ENCODE measurements at regions not wholly inside any gene's neighbourhood (a gene's known extent, or its start where the extent isn't known, plus 50 kb on each side); places are given as distances from the start of the nearest gene placed in this dataset.
"Not testable (repeated sequence)": the region's sequence is repeated elsewhere in the genome, so short reads cannot be mapped to it uniquely, and the experiment has no call there.

- H3K9me3 Mint-ChIP-seq; H3K4me3 Mint-ChIP-seq; H3K4me1 Mint-ChIP-seq (ENCODE audit: low read depth); intact Hi-C loops (cut with micrococcal nuclease); H3K27ac Mint-ChIP-seq; H3K27me3 Mint-ChIP-seq (ENCODE audit: low read depth); DNase-seq; H3K36me3 Mint-ChIP-seq (ENCODE audit: low read depth); CTCF ChIA-PET: not testable (repeated sequence)
These were observed 538.1 kb downstream of the GOLGA6L6 start for GRCh38 chr15:20003471-20003870.

DNA sequence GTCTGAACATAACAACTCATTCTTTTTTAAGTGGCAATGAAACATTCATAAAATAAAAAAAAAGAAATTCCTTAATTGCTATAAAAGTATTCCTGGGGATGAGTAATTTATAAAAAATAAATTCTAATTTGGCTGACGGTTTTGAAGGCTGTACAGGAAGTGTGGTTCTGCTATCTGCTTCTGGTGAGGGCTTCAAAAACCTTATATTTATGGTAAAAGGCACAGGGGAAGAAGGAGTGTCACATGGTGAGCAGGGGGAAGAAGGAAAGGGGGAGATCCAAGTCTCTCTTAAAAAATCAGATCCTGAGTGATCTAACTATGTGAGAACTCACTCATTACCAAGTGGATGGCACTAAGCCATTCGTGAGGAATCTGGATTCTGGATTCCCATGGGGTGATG lies 539.0 kb downstream of the GOLGA6L6 start:
- H3K36me3 Mint-ChIP-seq (ENCODE audit: low read depth); H3K4me3 Mint-ChIP-seq; H3K27me3 Mint-ChIP-seq (ENCODE audit: low read depth); CTCF ChIA-PET; intact Hi-C loops (cut with micrococcal nuclease); H3K9me3 Mint-ChIP-seq; H3K4me1 Mint-ChIP-seq (ENCODE audit: low read depth); H3K27ac Mint-ChIP-seq; DNase-seq: not testable (repeated sequence)

- intact Hi-C loops (cut with micrococcal nuclease); CTCF ChIA-PET; H3K27ac Mint-ChIP-seq; H3K36me3 Mint-ChIP-seq (ENCODE audit: low read depth); H3K4me1 Mint-ChIP-seq (ENCODE audit: low read depth); H3K27me3 Mint-ChIP-seq (ENCODE audit: low read depth); DNase-seq; H3K4me3 Mint-ChIP-seq; H3K9me3 Mint-ChIP-seq: not testable (repeated sequence)
These were observed 544.9 kb downstream of the GOLGA6L6 start for GRCh38 chr15:19996574-19997194.

DNA sequence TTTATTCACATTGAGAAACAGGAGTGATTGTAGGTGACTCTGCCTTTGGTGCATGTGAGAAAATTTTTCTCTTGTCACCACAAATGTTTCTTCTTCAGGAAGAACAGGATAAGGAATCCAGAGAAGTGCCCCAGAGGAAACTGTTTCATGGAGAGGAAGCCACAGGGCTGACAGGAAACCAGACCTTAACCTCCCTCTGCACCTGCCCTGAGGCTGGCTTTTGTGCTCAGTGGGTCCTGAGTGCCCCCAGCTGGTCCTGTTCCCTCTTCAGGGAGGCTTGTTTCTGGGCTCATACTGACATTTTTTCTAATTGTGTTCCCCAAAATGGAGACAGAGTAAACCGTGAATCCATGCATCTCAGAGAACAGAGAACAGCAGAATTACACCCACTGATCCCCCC lies 546.3 kb downstream of the GOLGA6L6 start:
- intact Hi-C loops (cut with micrococcal nuclease): not testable (repeated sequence)

GRCh38 chr15:19992428-19992827 lies 549.2 kb downstream of the GOLGA6L6 start:
- Mint-ChIP-seq H3K4me1 (ENCODE audit: low read depth) (no peaks in the 10 kb centered on the region), H3K27ac (no peak overlapping the region), H3K4me3 (no peak overlapping the region), H3K36me3 (ENCODE audit: low read depth) (peaks cover 2% of the 10 kb centered on the region), H3K9me3 (peaks cover 3% of the 10 kb centered on the region), H3K27me3 (ENCODE audit: low read depth) (no peaks in the 10 kb centered on the region)
- CTCF ChIA-PET: no interaction called here
- intact Hi-C loops (cut with micrococcal nuclease): no loop called here
- DNase-seq: no peak

More for the DNA sequence above, 546.3 kb downstream of the GOLGA6L6 start:
- DNase-seq; H3K27me3 Mint-ChIP-seq (ENCODE audit: low read depth); H3K4me1 Mint-ChIP-seq (ENCODE audit: low read depth); CTCF ChIA-PET; H3K4me3 Mint-ChIP-seq; H3K36me3 Mint-ChIP-seq (ENCODE audit: low read depth); H3K27ac Mint-ChIP-seq; H3K9me3 Mint-ChIP-seq: not testable (repeated sequence)

DNA sequence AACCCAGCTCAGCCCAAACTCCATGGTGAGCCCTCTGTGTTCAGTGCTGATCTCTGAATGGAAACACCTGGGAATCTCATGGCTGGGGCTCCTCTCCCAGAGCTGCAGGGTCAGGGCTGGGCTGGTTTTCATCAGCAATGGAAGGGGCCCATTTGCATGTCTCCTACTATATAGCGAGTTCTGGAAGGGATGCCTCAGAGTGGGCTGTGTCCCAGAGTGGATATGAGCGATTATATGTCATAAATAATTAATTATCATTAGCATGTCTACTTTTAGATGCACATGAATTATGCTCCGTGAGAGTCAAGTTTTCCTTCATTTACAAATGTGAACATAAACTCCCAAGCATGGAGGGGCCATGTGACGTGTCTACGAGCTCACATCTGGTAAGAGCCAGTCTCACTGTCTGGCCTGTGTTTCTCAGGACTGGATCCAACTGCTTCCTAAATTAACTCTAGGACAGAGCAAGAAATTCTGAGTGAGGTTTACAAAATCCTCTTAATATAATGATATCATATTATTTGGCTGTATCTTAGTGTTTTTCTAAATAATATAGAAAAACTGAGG lies 553.4 kb downstream of the GOLGA6L6 start:
- DNase-seq: no peak
- Mint-ChIP-seq H3K4me3 (no peak overlapping the region), H3K36me3 (ENCODE audit: low read depth) (peaks cover 2% of the 10 kb centered on the region), H3K4me1 (ENCODE audit: low read depth) (no peaks in the 10 kb centered on the region), H3K27ac (no peak overlapping the region), H3K27me3 (ENCODE audit: low read depth) (no peaks in the 10 kb centered on the region), H3K9me3 (peaks cover 6% of the 10 kb centered on the region)
- intact Hi-C loops (cut with micrococcal nuclease): no loop called here
- CTCF ChIA-PET: no interaction called here

DNA sequence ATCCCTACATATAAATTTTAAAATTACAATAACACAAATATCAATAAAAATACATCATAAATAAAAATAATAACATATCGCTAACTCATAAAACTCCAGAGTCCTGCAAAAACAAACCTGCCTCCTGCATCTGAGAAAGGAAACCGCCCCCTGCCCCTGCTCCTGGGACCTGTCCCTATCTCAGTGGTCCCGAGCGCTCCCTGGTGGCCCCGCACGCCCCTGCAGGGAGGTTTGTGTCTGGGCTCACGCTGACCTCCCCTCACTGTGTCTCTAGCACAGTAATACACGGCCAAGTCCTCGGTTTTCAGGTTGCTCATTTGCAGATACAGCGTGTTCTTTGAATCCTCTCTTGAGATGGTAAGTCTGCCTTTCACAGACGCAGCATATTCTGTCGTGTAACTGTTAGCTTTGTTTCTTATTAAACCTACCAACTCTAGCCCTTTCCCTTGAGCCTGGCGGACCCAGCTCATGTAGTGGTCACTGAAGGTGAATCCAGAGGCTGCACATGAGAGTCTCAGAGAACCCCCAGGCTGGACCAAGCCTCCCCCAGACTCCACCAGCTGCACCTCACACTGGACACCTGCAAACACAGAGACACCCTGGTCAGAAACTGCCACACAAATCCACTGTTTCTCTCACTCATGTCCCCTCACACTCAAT lies 554.1 kb downstream of the GOLGA6L6 start:
- peak; percentile 9 for DNase-seq
- no peaks in the 10 kb centered on the region for H3K4me1 Mint-ChIP-seq (ENCODE audit: low read depth)

DNA sequence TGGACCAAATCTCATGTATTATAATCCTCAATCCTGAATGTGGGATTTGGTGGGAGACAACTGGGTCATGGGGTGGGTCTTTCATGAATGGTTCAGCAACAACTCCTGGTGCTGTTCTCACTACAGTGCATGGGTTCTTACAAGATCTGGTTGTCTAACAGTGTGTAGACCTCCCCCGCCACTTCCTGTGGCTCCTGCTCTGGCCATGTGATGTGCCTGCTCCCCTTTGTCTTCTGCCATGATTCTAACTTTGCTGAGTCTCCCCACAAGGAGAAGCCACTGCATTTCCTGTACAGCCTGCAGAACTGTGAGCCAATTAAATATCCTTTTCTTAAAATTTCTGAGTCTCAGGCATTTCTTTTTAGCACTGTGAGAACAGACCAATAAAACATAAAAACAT lies 557.5 kb downstream of the GOLGA6L6 start:
- CTCF ChIA-PET: no interaction called here
- Mint-ChIP-seq H3K27me3 (ENCODE audit: low read depth) (no peaks in the 10 kb centered on the region), H3K4me1 (ENCODE audit: low read depth) (no peaks in the 10 kb centered on the region), H3K9me3 (peaks cover 8% of the 10 kb centered on the region), H3K4me3 (no peak overlapping the region), H3K27ac (no peak overlapping the region), H3K36me3 (ENCODE audit: low read depth) (no peaks in the 10 kb centered on the region)
- no peak for DNase-seq
- intact Hi-C loops (cut with micrococcal nuclease): no loop called here

More for the DNA sequence above, 554.1 kb downstream of the GOLGA6L6 start:
- CTCF ChIA-PET: no interaction called here
- Mint-ChIP-seq H3K36me3 (ENCODE audit: low read depth) (peaks cover 2% of the 10 kb centered on the region), H3K4me3 (no peak overlapping the region), H3K27ac (no peak overlapping the region), H3K27me3 (ENCODE audit: low read depth) (no peaks in the 10 kb centered on the region), H3K9me3 (peaks cover 6% of the 10 kb centered on the region)
- intact Hi-C loops (cut with micrococcal nuclease): no loop called here

- peaks cover 4% of the 10 kb centered on the region for H3K9me3 Mint-ChIP-seq
- intact Hi-C loops (cut with micrococcal nuclease): no loop called here
- no peaks in the 10 kb centered on the region for H3K4me1 Mint-ChIP-seq (ENCODE audit: low read depth)
- H3K4me3 Mint-ChIP-seq: no peak overlapping the region
- CTCF ChIA-PET: no interaction called here
- no peaks in the 10 kb centered on the region for H3K27me3 Mint-ChIP-seq (ENCODE audit: low read depth)
- H3K27ac Mint-ChIP-seq: no peak overlapping the region
- no peak for DNase-seq
- no peaks in the 10 kb centered on the region for H3K36me3 Mint-ChIP-seq (ENCODE audit: low read depth)
These were observed 566.6 kb downstream of the GOLGA6L6 start for GRCh38 chr15:19974998-19975397.

- DNase-seq: peak; percentile 7
- Mint-ChIP-seq H3K36me3 (ENCODE audit: low read depth) (no peaks in the 10 kb centered on the region), H3K27ac (no peak overlapping the region), H3K4me3 (no peak overlapping the region), H3K27me3 (ENCODE audit: low read depth) (no peaks in the 10 kb centered on the region), H3K9me3 (peaks cover 4% of the 10 kb centered on the region), H3K4me1 (ENCODE audit: low read depth) (no peaks in the 10 kb centered on the region)
- CTCF ChIA-PET: no interaction called here
- intact Hi-C loops (cut with micrococcal nuclease): no loop called here
These were observed 567.9 kb downstream of the GOLGA6L6 start for GRCh38 chr15:19973718-19974117.

- H3K27ac Mint-ChIP-seq; H3K27me3 Mint-ChIP-seq (ENCODE audit: low read depth); H3K4me1 Mint-ChIP-seq (ENCODE audit: low read depth); H3K36me3 Mint-ChIP-seq (ENCODE audit: low read depth); DNase-seq; H3K4me3 Mint-ChIP-seq; CTCF ChIA-PET; intact Hi-C loops (cut with micrococcal nuclease); H3K9me3 Mint-ChIP-seq: not testable (repeated sequence)
These were observed 569.0 kb downstream of the GOLGA6L6 start for GRCh38 chr15:19972582-19972981.

DNA sequence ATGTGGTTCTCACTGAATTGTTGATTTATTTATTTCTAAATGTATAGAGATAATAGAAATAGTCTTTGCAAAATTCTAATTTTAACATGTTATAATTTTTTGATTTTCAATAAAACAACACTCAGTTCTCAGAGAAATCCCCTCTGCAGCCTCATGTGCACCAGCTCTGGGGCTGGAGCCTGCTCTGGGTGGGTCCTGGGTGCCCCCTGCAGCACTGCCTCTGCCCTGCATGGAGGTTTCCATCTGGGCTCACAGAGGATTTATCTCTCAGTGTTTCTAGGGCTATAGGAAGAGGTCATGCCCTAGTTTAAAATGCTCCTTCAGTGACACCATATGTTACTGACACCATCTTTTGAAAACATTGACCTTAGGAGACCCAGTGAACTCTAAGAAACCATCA lies 576.0 kb downstream of the GOLGA6L6 start:
- H3K4me3 Mint-ChIP-seq; H3K4me1 Mint-ChIP-seq (ENCODE audit: low read depth); intact Hi-C loops (cut with micrococcal nuclease); DNase-seq; H3K9me3 Mint-ChIP-seq; H3K27ac Mint-ChIP-seq; H3K27me3 Mint-ChIP-seq (ENCODE audit: low read depth); CTCF ChIA-PET; H3K36me3 Mint-ChIP-seq (ENCODE audit: low read depth): not testable (repeated sequence)

GRCh38 chr15:19964480-19964879 lies 577.1 kb downstream of the GOLGA6L6 start:
- H3K36me3 Mint-ChIP-seq (ENCODE audit: low read depth); H3K4me3 Mint-ChIP-seq; H3K27ac Mint-ChIP-seq; intact Hi-C loops (cut with micrococcal nuclease); H3K9me3 Mint-ChIP-seq; DNase-seq; CTCF ChIA-PET; H3K4me1 Mint-ChIP-seq (ENCODE audit: low read depth); H3K27me3 Mint-ChIP-seq (ENCODE audit: low read depth): not testable (repeated sequence)
